ENCODE measurements at regions not wholly inside any gene's neighbourhood (a gene's known extent, or its start where the extent isn't known, plus 50 kb on each side); places are given as distances from the start of the nearest gene placed in this dataset.

GRCh38 chr3:181561139-181562031 lies 150.3 kb upstream of the SOX2 start:
- TF ChIP-seq, protein P1, sequence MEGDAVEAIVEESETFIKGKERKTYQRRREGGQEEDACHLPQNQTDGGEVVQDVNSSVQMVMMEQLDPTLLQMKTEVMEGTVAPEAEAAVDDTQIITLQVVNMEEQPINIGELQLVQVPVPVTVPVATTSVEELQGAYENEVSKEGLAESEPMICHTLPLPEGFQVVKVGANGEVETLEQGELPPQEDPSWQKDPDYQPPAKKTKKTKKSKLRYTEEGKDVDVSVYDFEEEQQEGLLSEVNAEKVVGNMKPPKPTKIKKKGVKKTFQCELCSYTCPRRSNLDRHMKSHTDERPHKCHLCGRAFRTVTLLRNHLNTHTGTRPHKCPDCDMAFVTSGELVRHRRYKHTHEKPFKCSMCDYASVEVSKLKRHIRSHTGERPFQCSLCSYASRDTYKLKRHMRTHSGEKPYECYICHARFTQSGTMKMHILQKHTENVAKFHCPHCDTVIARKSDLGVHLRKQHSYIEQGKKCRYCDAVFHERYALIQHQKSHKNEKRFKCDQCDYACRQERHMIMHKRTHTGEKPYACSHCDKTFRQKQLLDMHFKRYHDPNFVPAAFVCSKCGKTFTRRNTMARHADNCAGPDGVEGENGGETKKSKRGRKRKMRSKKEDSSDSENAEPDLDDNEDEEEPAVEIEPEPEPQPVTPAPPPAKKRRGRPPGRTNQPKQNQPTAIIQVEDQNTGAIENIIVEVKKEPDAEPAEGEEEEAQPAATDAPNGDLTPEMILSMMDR (IDR thresholded peaks at IDR 0.05), result no peak
- TF ChIP-seq EP300 (IDR thresholded peaks at IDR 0.05), result no peak
- TF ChIP-seq POLR2A (IDR thresholded peaks at IDR 0.05), result no peak
- TF ChIP-seq POLR2AphosphoS5 (IDR thresholded peaks at IDR 0.05), result no peak

Measured in upper lobe of left lung (tissue), 4 donors.